ENCODE measurements at regions not wholly inside any gene's neighbourhood (a gene's known extent, or its start where the extent isn't known, plus 50 kb on each side); places are given as distances from the start of the nearest gene placed in this dataset.

DNA sequence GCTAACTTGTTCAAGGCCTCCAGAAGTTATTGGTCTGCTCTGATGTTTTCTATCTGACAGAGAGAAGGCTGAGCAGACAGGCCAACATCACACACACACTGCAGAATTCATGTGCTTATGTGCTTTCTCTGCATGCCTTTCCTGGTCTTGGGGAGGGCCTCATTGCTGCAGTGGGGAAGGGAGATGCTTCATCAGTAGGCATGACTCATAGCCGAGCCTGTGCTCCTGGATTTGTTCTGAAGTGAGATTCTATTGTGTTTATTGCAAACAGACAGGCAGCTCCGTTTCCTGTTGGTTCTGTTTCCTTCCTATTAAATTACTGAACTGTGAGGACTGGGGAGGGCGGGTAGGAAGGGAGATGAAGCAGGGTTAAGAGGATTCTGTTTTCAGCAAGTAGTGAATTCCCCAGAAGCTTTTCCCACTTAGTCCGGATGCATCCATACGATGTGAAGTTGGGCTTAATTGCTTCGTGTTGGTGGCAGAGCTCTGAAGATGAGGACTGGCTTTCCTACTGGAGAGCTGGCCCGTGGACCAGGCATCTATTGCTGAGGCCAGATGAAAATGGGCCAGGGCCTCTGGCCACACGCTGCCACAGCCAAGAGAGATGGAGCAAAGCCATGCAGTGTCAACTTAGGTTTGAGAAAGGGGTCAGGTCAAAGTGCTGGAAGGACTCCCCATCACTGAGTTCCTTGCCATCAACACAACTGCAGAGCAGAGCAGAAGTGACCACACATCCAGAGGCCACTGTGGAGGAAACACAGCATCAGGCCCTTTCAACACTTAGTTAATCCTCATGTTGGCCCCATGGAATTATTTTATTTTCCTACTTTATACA is 179.3 kb downstream of the UTP18 start:
- Histone ChIP-seq H4K91ac (ENCODE audit: low read depth, low read length) (no peak overlapping the region), H3K4me2 (ENCODE audit: low read length) (no peak overlapping the region), H2AK5ac (ENCODE audit: low read length) (no peak overlapping the region), H3K36me3 (ENCODE audit: control insufficient read depth in 1 of 2, insufficient read depth in 2 of 2, low read length in 2 of 2) (no peaks in the 10 kb centered on the region), H3K4ac (ENCODE audit: low read depth, low read length) (no peak overlapping the region), H3K4me3 (ENCODE audit: low read depth, low read length) (no peak overlapping the region), H4K12ac (ENCODE audit: low read depth, low read length) (no peak overlapping the region), H3K79me2 (ENCODE audit: control insufficient read depth, insufficient read depth, low read length, poor library complexity) (no peaks in the 10 kb centered on the region), H2BK12ac (ENCODE audit: low read length) (no peak overlapping the region), H2AFZ (ENCODE audit: insufficient read depth, low read length, poor library complexity) (no peak overlapping the region), H3K23ac (ENCODE audit: low read length) (no peak overlapping the region), H3K79me1 (ENCODE audit: low read length) (no peaks in the 10 kb centered on the region), H3K18ac (ENCODE audit: low read length) (no peak overlapping the region), H3K27me3 (ENCODE audit: insufficient read depth, low read length) (no peaks in the 10 kb centered on the region), H3K9me3 (ENCODE audit: insufficient read depth, low read depth, low read length) (peaks cover 2% of the 10 kb centered on the region), H3K4me1 (ENCODE audit: control insufficient read depth in 1 of 2, insufficient read depth in 2 of 2, low read length in 2 of 2) (no peaks in the 10 kb centered on the region), H3K27ac (ENCODE audit: low read depth, low read length) (no peak overlapping the region), H3K9ac (ENCODE audit: low read length) (no peak overlapping the region), H2BK120ac (ENCODE audit: insufficient read depth, low read length, poor library complexity) (no peak overlapping the region), H4K8ac (ENCODE audit: low read depth, low read length) (no peak overlapping the region), H3K14ac (ENCODE audit: low read length) (no peak overlapping the region), H2BK5ac (ENCODE audit: low read depth, low read length, poor library complexity) (no peak overlapping the region)
- no peak for DNase-seq
- WGBS (ENCODE audit: extremely low coverage, insufficient coverage, insufficient read length) = no CpG with 5 or more reads among the region's 8 CpGs

DNA sequence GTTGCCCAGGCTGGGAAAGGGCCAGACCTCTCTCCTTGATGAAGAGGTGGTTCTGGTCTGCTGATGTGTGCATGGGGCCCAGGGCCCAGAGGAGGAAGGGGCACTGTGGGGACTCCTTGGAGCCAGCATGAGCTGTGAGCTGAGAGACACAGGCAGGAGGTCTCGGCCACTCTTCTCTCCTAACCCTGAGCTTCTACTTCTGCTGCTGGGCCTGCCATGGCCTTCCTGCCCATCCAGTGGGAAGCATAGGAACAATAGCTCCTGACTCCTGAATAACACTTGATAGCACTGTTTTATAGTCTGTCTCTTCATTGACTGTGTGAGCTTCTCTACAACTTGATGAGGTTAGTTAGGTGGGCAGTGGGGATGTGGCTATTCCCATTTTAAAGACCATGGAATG is 181.1 kb downstream of the UTP18 start:
- no peak for DNase-seq
- no peak overlapping the region for H2AFZ ChIP-seq (ENCODE audit: insufficient read depth, low read length, poor library complexity)
- no peak overlapping the region for H3K27ac ChIP-seq (ENCODE audit: low read depth, low read length)
- H3K79me2 ChIP-seq (ENCODE audit: control insufficient read depth, insufficient read depth, low read length, poor library complexity) = no peaks in the 10 kb centered on the region
- no peak overlapping the region for H4K12ac ChIP-seq (ENCODE audit: low read depth, low read length)
- H3K79me1 ChIP-seq (ENCODE audit: low read length) = no peaks in the 10 kb centered on the region
- no peak overlapping the region for H3K4me2 ChIP-seq (ENCODE audit: low read length)
- no peaks in the 10 kb centered on the region for H3K4me1 ChIP-seq (ENCODE audit: control insufficient read depth in 1 of 2, insufficient read depth in 2 of 2, low read length in 2 of 2)
- H3K23ac ChIP-seq (ENCODE audit: low read length) = no peak overlapping the region
- no peak overlapping the region for H3K18ac ChIP-seq (ENCODE audit: low read length)
- no peaks in the 10 kb centered on the region for H3K27me3 ChIP-seq (ENCODE audit: insufficient read depth, low read length)
- H3K14ac ChIP-seq (ENCODE audit: low read length) = no peak overlapping the region
- no peak overlapping the region for H3K4ac ChIP-seq (ENCODE audit: low read depth, low read length)
- H3K9me3 ChIP-seq (ENCODE audit: insufficient read depth, low read depth, low read length) = peaks cover 2% of the 10 kb centered on the region
- H4K8ac ChIP-seq (ENCODE audit: low read depth, low read length) = no peak overlapping the region
- no peak overlapping the region for H4K91ac ChIP-seq (ENCODE audit: low read depth, low read length)
- no peak overlapping the region for H3K4me3 ChIP-seq (ENCODE audit: low read depth, low read length)
- H2BK5ac ChIP-seq (ENCODE audit: low read depth, low read length, poor library complexity) = no peak overlapping the region
- no peak overlapping the region for H2BK120ac ChIP-seq (ENCODE audit: insufficient read depth, low read length, poor library complexity)
- no peaks in the 10 kb centered on the region for H3K36me3 ChIP-seq (ENCODE audit: control insufficient read depth in 1 of 2, insufficient read depth in 2 of 2, low read length in 2 of 2)
- no peak overlapping the region for H2AK5ac ChIP-seq (ENCODE audit: low read length)
- no CpG with 5 or more reads among the region's 1 CpG for WGBS (ENCODE audit: extremely low coverage, insufficient coverage, insufficient read length)
- H3K9ac ChIP-seq (ENCODE audit: low read length) = no peak overlapping the region
- no peak overlapping the region for H2BK12ac ChIP-seq (ENCODE audit: low read length)

DNA sequence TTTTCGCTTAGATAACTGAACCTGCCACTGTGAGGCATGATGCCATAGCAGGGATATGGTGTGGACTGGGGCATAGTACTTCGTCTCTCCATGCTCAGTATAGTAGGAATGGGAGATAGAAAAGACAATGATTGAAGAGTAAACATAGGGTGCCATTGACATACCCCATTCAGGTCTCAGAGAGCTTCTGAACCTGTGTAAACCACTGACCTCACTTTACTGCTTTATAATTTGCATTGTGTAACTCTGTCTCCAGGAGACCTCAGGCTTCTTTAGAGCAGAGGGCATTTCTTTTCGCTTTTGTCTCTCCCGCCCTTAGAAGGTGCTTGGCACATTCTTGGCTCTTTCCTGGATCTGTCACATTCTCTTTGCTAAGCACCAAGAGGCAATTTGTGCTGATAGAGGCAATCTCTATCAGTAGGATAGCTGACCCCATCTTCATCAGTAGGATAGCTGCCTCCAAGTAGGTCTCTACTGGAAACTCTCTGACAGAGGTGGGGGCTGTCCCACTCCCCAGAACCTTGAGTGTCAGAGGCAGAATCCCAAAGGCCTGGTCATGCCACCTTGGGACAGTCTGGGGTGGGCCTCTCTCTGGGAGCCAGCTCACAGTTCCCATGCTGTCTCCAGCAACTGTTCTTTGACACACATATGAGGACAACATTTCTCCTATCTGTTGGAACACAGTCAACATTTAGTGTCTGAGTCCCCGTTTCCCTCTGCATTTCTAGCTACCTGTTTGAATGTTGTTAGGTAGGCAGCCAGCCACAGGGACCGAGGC is 181.9 kb downstream of the UTP18 start:
- Histone ChIP-seq H3K23ac (ENCODE audit: low read length) (no peak overlapping the region), H3K4me2 (ENCODE audit: low read length) (no peak overlapping the region), H3K79me2 (ENCODE audit: control insufficient read depth, insufficient read depth, low read length, poor library complexity) (no peaks in the 10 kb centered on the region), H3K18ac (ENCODE audit: low read length) (no peak overlapping the region), H3K36me3 (ENCODE audit: control insufficient read depth in 1 of 2, insufficient read depth in 2 of 2, low read length in 2 of 2) (no peaks in the 10 kb centered on the region), H2BK5ac (ENCODE audit: low read depth, low read length, poor library complexity) (no peak overlapping the region), H3K9ac (ENCODE audit: low read length) (no peak overlapping the region), H3K4me1 (ENCODE audit: control insufficient read depth in 1 of 2, insufficient read depth in 2 of 2, low read length in 2 of 2) (no peaks in the 10 kb centered on the region), H2BK12ac (ENCODE audit: low read length) (no peak overlapping the region), H3K27me3 (ENCODE audit: insufficient read depth, low read length) (no peaks in the 10 kb centered on the region), H4K8ac (ENCODE audit: low read depth, low read length) (no peak overlapping the region), H3K27ac (ENCODE audit: low read depth, low read length) (no peak overlapping the region), H4K91ac (ENCODE audit: low read depth, low read length) (no peak overlapping the region), H3K14ac (ENCODE audit: low read length) (no peak overlapping the region), H4K12ac (ENCODE audit: low read depth, low read length) (no peak overlapping the region), H2BK120ac (ENCODE audit: insufficient read depth, low read length, poor library complexity) (no peak overlapping the region), H3K9me3 (ENCODE audit: insufficient read depth, low read depth, low read length) (peaks cover 2% of the 10 kb centered on the region), H2AK5ac (ENCODE audit: low read length) (no peak overlapping the region), H3K79me1 (ENCODE audit: low read length) (no peaks in the 10 kb centered on the region), H3K4me3 (ENCODE audit: low read depth, low read length) (no peak overlapping the region), H3K4ac (ENCODE audit: low read depth, low read length) (no peak overlapping the region), H2AFZ (ENCODE audit: insufficient read depth, low read length, poor library complexity) (no peak overlapping the region)
- WGBS (ENCODE audit: extremely low coverage, insufficient coverage, insufficient read length) = no CpG with 5 or more reads among the region's 6 CpGs
- DNase-seq = no peak

DNA sequence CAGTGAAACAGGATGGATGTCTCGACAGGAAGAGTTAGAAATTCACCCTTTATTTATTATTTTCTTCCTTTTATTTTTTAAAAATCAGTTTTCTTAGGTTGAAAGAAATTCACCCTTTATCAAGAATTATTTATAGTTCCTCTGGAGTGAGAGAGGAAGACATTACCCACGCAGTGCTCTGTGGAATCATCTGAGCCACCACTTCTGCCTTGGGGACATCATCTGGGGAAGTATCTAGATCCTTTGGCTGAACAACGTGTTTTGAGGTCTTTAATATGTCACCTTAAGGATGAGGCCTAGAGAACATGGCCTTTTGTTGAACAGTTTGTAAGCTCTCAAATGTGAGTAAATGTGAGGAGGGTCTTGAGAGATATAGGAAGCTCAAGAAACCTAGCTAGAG is 183.3 kb downstream of the UTP18 start:
- no peak for DNase-seq
- no peak overlapping the region for H3K4ac ChIP-seq (ENCODE audit: low read depth, low read length)
- H3K79me2 ChIP-seq (ENCODE audit: control insufficient read depth, insufficient read depth, low read length, poor library complexity) = no peaks in the 10 kb centered on the region
- H4K12ac ChIP-seq (ENCODE audit: low read depth, low read length) = no peak overlapping the region
- H3K23ac ChIP-seq (ENCODE audit: low read length) = no peak overlapping the region
- no peak overlapping the region for H3K4me2 ChIP-seq (ENCODE audit: low read length)
- no peaks in the 10 kb centered on the region for H3K4me1 ChIP-seq (ENCODE audit: control insufficient read depth in 1 of 2, insufficient read depth in 2 of 2, low read length in 2 of 2)
- no peak overlapping the region for H3K4me3 ChIP-seq (ENCODE audit: low read depth, low read length)
- H3K27me3 ChIP-seq (ENCODE audit: insufficient read depth, low read length) = no peaks in the 10 kb centered on the region
- H3K14ac ChIP-seq (ENCODE audit: low read length) = no peak overlapping the region
- H4K8ac ChIP-seq (ENCODE audit: low read depth, low read length) = no peak overlapping the region
- WGBS (ENCODE audit: extremely low coverage, insufficient coverage, insufficient read length) = no CpG with 5 or more reads among the region's 3 CpGs
- no peak overlapping the region for H4K91ac ChIP-seq (ENCODE audit: low read depth, low read length)
- H2AK5ac ChIP-seq (ENCODE audit: low read length) = no peak overlapping the region
- H2BK5ac ChIP-seq (ENCODE audit: low read depth, low read length, poor library complexity) = no peak overlapping the region
- H3K27ac ChIP-seq (ENCODE audit: low read depth, low read length) = no peak overlapping the region
- H2BK12ac ChIP-seq (ENCODE audit: low read length) = no peak overlapping the region
- no peak overlapping the region for H3K9ac ChIP-seq (ENCODE audit: low read length)
- H3K36me3 ChIP-seq (ENCODE audit: control insufficient read depth in 1 of 2, insufficient read depth in 2 of 2, low read length in 2 of 2) = no peaks in the 10 kb centered on the region
- H3K9me3 ChIP-seq (ENCODE audit: insufficient read depth, low read depth, low read length) = peaks cover 2% of the 10 kb centered on the region
- no peak overlapping the region for H2BK120ac ChIP-seq (ENCODE audit: insufficient read depth, low read length, poor library complexity)
- H3K18ac ChIP-seq (ENCODE audit: low read length) = no peak overlapping the region
- H3K79me1 ChIP-seq (ENCODE audit: low read length) = no peaks in the 10 kb centered on the region
- no peak overlapping the region for H2AFZ ChIP-seq (ENCODE audit: insufficient read depth, low read length, poor library complexity)

All from trophoblast cell (in vitro differentiated cells and primary cell).